DOHH2 (cell line): ENCODE measurements at regions not wholly inside any gene's neighbourhood (a gene's known extent, or its start where the extent isn't known, plus 50 kb on each side); places are given as distances from the start of the nearest gene placed in this dataset.

ENCODE experiments used
- EZH2phosphoT487 ChIP-seq: fragments of 200-600 bp; sonication (generic); IDR thresholded peaks from 2 replicates; pipeline ENCODE4 v1.6.1; 2017; ENCODE audit warnings: borderline replicate concordance, mild to moderate bottlenecking, antibody characterized with exemption, low read length, moderate library complexity, mixed read lengths
- TF ChIP-seq, protein P1 (sequence below): fragments of 200-600 bp; sonication (generic); IDR thresholded peaks from one replicate; pipeline ENCODE4 v1.5.1; 2014; ENCODE audit warnings: antibody characterized with exemption, mild to moderate bottlenecking, low read depth, low read length; ENCODE audit not compliant: poor library complexity, severe bottlenecking

DNA sequence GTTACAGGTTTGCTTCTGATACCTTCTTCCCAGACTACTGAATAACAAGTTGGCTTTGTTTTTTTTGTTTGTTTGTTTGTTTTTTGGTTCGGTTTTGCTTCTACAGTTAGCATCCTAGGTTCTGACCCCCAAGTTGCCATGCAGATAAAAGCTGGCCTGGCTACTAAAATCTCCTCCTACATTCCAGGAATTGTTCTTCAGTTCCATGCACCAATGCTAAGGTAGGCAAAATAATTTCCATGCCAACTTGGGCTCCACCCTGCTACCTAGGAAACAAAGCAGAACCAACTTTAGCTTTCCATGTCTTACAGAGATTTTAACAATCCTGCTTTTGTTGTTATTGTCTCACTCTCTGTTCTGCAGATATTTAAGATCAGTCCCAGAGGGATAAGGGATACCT lies 495.5 kb upstream of the SOX9 start:
- TF ChIP-seq, protein P1, sequence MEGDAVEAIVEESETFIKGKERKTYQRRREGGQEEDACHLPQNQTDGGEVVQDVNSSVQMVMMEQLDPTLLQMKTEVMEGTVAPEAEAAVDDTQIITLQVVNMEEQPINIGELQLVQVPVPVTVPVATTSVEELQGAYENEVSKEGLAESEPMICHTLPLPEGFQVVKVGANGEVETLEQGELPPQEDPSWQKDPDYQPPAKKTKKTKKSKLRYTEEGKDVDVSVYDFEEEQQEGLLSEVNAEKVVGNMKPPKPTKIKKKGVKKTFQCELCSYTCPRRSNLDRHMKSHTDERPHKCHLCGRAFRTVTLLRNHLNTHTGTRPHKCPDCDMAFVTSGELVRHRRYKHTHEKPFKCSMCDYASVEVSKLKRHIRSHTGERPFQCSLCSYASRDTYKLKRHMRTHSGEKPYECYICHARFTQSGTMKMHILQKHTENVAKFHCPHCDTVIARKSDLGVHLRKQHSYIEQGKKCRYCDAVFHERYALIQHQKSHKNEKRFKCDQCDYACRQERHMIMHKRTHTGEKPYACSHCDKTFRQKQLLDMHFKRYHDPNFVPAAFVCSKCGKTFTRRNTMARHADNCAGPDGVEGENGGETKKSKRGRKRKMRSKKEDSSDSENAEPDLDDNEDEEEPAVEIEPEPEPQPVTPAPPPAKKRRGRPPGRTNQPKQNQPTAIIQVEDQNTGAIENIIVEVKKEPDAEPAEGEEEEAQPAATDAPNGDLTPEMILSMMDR, result no peak
- no peak for TF ChIP-seq EZH2phosphoT487
